Nephron progenitor cell (in vitro differentiated cells): ENCODE measurements at regions not wholly inside any gene's neighbourhood (a gene's known extent, or its start where the extent isn't known, plus 50 kb on each side); places are given as distances from the start of the nearest gene placed in this dataset.
"Not testable (repeated sequence)": the region's sequence is repeated elsewhere in the genome, so short reads cannot be mapped to it uniquely, and the experiment has no call there.

Experiments used
- DNase-seq: peaks from one replicate; pipeline ENCODE4 v3.0.0; 2021
- H3K27ac Mint-ChIP-seq: 2 replicates; pipeline ENCODE4 v1.8.0; 2021; ENCODE audit warnings: mild to moderate bottlenecking, moderate library complexity, mixed read lengths
- H3K27me3 Mint-ChIP-seq: 2 replicates; pipeline ENCODE4 v1.8.0; 2021; ENCODE audit warnings: mild to moderate bottlenecking, low read depth, mixed read lengths; ENCODE audit not compliant: poor library complexity
- H3K36me3 Mint-ChIP-seq: 2 replicates; pipeline ENCODE4 v1.8.0; 2021; ENCODE audit warnings: low read depth, mixed read lengths
- H3K4me1 Mint-ChIP-seq: 2 replicates; pipeline ENCODE4 v1.8.0; 2021; ENCODE audit warnings: mixed read lengths
- H3K4me3 Mint-ChIP-seq: 2 replicates; pipeline ENCODE4 v1.8.0; 2021; ENCODE audit warnings: mild to moderate bottlenecking, moderate library complexity, mixed read lengths
- H3K9me3 Mint-ChIP-seq: 2 replicates; pipeline ENCODE4 v1.8.0; 2021; ENCODE audit warnings: mild to moderate bottlenecking, moderate library complexity, mixed read lengths
- TF ChIP-seq, protein P1 (sequence below): fragments of 200-600 bp; sonication (generic); IDR thresholded peaks from 2 replicates; pipeline ENCODE4 v1.5.0; 2021; ENCODE audit warnings: antibody characterized with exemption

DNA sequence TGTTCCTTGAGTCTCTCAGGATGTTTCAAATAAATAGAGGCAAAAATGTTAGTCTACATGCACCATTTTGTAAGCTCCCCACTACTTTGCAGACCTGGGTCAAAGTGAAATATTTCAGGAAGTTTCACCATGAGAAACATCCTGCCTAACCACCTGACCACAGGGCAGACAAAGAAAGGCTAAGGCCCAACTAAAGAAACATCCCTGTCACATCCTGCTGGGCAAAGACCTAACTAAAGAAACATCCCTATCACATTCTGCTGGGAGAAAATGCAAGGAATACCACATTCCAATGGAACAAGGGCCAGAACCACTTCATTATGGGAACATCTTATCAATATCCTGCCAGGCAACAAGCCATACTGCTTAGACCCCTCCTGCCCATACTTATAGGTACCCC, 1303.4 kb downstream of the TECRL start:
- Mint-ChIP-seq H3K27me3 (peaks cover 4% of the 10 kb centered on the region), H3K4me3 (no peak overlapping the region), H3K9me3 (peaks cover 16% of the 10 kb centered on the region), H3K27ac (no peak overlapping the region), H3K4me1 (no peaks in the 10 kb centered on the region), H3K36me3 (no peaks in the 10 kb centered on the region)
- TF ChIP-seq, protein P1, sequence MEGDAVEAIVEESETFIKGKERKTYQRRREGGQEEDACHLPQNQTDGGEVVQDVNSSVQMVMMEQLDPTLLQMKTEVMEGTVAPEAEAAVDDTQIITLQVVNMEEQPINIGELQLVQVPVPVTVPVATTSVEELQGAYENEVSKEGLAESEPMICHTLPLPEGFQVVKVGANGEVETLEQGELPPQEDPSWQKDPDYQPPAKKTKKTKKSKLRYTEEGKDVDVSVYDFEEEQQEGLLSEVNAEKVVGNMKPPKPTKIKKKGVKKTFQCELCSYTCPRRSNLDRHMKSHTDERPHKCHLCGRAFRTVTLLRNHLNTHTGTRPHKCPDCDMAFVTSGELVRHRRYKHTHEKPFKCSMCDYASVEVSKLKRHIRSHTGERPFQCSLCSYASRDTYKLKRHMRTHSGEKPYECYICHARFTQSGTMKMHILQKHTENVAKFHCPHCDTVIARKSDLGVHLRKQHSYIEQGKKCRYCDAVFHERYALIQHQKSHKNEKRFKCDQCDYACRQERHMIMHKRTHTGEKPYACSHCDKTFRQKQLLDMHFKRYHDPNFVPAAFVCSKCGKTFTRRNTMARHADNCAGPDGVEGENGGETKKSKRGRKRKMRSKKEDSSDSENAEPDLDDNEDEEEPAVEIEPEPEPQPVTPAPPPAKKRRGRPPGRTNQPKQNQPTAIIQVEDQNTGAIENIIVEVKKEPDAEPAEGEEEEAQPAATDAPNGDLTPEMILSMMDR: no peak
- DNase-seq: no peak

- H3K36me3 Mint-ChIP-seq: no peaks in the 10 kb centered on the region
These were observed 1318.6 kb downstream of the TECRL start for GRCh38 chr4:63090641-63091040.

GRCh38 chr4:63085091-63085490, 1324.2 kb downstream of the TECRL start:
- DNase-seq: no peak
- Mint-ChIP-seq H3K4me1 (no peaks in the 10 kb centered on the region), H3K4me3 (no peak overlapping the region), H3K36me3 (no peaks in the 10 kb centered on the region), H3K27ac (no peak overlapping the region), H3K27me3 (peaks cover 6% of the 10 kb centered on the region), H3K9me3 (no peaks in the 10 kb centered on the region)
- TF ChIP-seq, protein P1: no peak

More at GRCh38 chr4:63090641-63091040, 1318.6 kb downstream of the TECRL start:
- Mint-ChIP-seq H3K9me3 (no peaks in the 10 kb centered on the region), H3K27me3 (peaks cover 4% of the 10 kb centered on the region), H3K4me1 (no peaks in the 10 kb centered on the region), H3K4me3 (no peak overlapping the region), H3K27ac (no peak overlapping the region)
- TF ChIP-seq, protein P1: no peak
- DNase-seq: no peak

DNA sequence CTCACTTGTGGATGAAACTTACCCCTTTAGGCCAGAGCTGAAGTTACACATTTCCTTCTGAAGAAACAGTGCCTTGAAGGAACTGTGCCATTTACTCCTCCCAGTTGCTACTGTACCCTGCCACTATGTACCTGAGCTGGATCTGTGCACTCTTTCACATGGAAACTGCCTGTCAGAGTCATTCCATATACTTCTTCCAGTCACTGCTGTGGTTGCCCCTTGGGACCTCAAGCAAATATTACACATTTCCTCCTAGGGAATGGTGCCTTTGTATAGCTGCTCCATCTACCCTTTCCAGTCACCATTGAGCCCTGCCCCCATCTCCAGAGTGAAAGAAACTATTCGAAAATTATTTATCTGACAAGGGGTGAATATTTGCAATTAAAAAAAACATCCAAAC, 1328.3 kb downstream of the TECRL start:
- Mint-ChIP-seq H3K4me1 (no peaks in the 10 kb centered on the region), H3K4me3 (no peak overlapping the region), H3K36me3 (no peaks in the 10 kb centered on the region), H3K9me3 (peaks cover 9% of the 10 kb centered on the region), H3K27ac (no peak overlapping the region), H3K27me3 (peaks cover 5% of the 10 kb centered on the region)
- DNase-seq: no peak
- TF ChIP-seq, protein P1: no peak

- no peaks in the 10 kb centered on the region for H3K36me3 Mint-ChIP-seq
- no peaks in the 10 kb centered on the region for H3K27me3 Mint-ChIP-seq
- H3K9me3 Mint-ChIP-seq: no peaks in the 10 kb centered on the region
- H3K27ac Mint-ChIP-seq: no peak overlapping the region
- DNase-seq: no peak
- no peaks in the 10 kb centered on the region for H3K4me1 Mint-ChIP-seq
- no peak overlapping the region for H3K4me3 Mint-ChIP-seq
- TF ChIP-seq, protein P1: no peak
These were observed 1345.5 kb downstream of the TECRL start for GRCh38 chr4:63063760-63064159.

DNA sequence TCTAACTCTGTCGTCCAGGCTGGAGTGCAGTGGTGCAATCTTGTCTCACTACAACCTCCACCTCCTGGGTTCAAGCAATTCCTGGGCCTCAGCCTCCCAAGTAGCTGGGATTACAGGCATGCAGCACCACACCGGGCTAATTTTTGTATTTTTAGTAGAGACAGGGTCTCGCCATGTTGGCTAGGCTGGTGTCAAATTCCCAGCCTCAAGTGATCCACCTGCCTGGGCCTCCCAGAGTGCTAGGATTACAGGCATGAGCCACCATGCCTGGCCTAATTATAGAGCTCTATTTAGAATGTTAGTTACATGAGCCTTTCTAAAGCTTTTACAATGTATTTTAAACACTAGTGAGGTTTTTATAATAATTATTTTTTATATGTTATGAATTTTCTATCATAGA, 1346.4 kb downstream of the TECRL start:
- not testable (repeated sequence) for H3K9me3 Mint-ChIP-seq, H3K36me3 Mint-ChIP-seq, H3K4me1 Mint-ChIP-seq, DNase-seq, H3K4me3 Mint-ChIP-seq, H3K27me3 Mint-ChIP-seq, H3K27ac Mint-ChIP-seq
